SK-N-SH treated with all-trans-retinoic acid at 6 μM for 48 hours (cell line): ENCODE measurements at regions not wholly inside any gene's neighbourhood (a gene's known extent, or its start where the extent isn't known, plus 50 kb on each side); places are given as distances from the start of the nearest gene placed in this dataset.

Experiments used
- ATAC-seq: fragments of 200-7000 bp; cut with Tn5 transposase; 3 replicates; pipeline ENCODE4 v1.9.1; 2020; ENCODE audit warnings: mild to moderate bottlenecking, moderate library complexity
- BACH2 ChIP-seq: fragments of 250-450 bp; sonication (Bioruptor Pico); IDR thresholded peaks from 2 replicates; pipeline ENCODE4 v1.9.0; 2021; ENCODE audit warnings: mild to moderate bottlenecking, borderline replicate concordance
- CREB5 ChIP-seq: fragments of 250-450 bp; sonication (Bioruptor Pico); IDR thresholded peaks from 2 replicates; pipeline ENCODE4 v1.5.1; 2020; ENCODE audit warnings: low read depth, mild to moderate bottlenecking, moderate library complexity
- CSDC2 ChIP-seq: fragments of 250-450 bp; sonication (Bioruptor Pico); IDR thresholded peaks from 2 replicates; pipeline ENCODE4 v1.5.0; 2020; ENCODE audit warnings: mild to moderate bottlenecking, moderate library complexity
- ESRRG ChIP-seq: fragments of 250-450 bp; sonication (Bioruptor Pico); IDR thresholded peaks from 2 replicates; pipeline ENCODE4 v1.6.1; 2021; ENCODE audit warnings: mild to moderate bottlenecking
- GLIS3 ChIP-seq: fragments of 250-450 bp; sonication (Bioruptor Pico); IDR thresholded peaks from 2 replicates; pipeline ENCODE4 v1.5.0; 2020; ENCODE audit warnings: mild to moderate bottlenecking, moderate library complexity
- OSR1 ChIP-seq: fragments of 250-450 bp; sonication (Bioruptor Pico); IDR thresholded peaks from 2 replicates; pipeline ENCODE4 v1.8.0; 2022; ENCODE audit warnings: moderate library complexity, mild to moderate bottlenecking, inconsistent platforms
- PATZ1 ChIP-seq: fragments of 250-450 bp; sonication (Bioruptor Pico); IDR thresholded peaks from 2 replicates; pipeline ENCODE4 v1.8.0; 2020; ENCODE audit warnings: mild to moderate bottlenecking, moderate library complexity, borderline replicate concordance
- PPARA ChIP-seq: fragments of 250-450 bp; sonication (Bioruptor Pico); IDR thresholded peaks from 2 replicates; pipeline ENCODE4 v1.5.0; 2020; ENCODE audit warnings: mild to moderate bottlenecking, borderline replicate concordance
- RARB ChIP-seq: fragments of 250-450 bp; sonication (Bioruptor Pico); IDR thresholded peaks from 2 replicates; pipeline ENCODE4 v1.8.0; 2021; ENCODE audit warnings: mild to moderate bottlenecking, moderate library complexity
- SNAI2 ChIP-seq: fragments of 250-450 bp; sonication (Bioruptor Pico); IDR thresholded peaks from 2 replicates; pipeline ENCODE4 v1.5.0; 2020; ENCODE audit warnings: mild to moderate bottlenecking, moderate library complexity
- TCF4 ChIP-seq: fragments of 250-450 bp; sonication (Bioruptor Pico); IDR thresholded peaks from 2 replicates; pipeline ENCODE4 v1.8.0; 2021; ENCODE audit warnings: mild to moderate bottlenecking, moderate library complexity, borderline replicate concordance
- TOX ChIP-seq: fragments of 250-450 bp; sonication (Bioruptor Pico); IDR thresholded peaks from 2 replicates; pipeline ENCODE4 v1.8.0; 2021; ENCODE audit warnings: mild to moderate bottlenecking, moderate library complexity, borderline replicate concordance
- ZC3H10 ChIP-seq: fragments of 250-450 bp; sonication (Bioruptor Pico); IDR thresholded peaks from 2 replicates; pipeline ENCODE4 v1.5.1; 2021; ENCODE audit warnings: mild to moderate bottlenecking, moderate library complexity
- ZFP3 ChIP-seq: fragments of 250-450 bp; sonication (Bioruptor Pico); IDR thresholded peaks from 2 replicates; pipeline ENCODE4 v1.5.0; 2020; ENCODE audit warnings: mild to moderate bottlenecking, moderate library complexity
- ZNF565 ChIP-seq: fragments of 450-650 bp; formaldehyde crosslinking; conservative IDR thresholded peaks from 2 replicates; pipeline ENCODE4 v1.5.0; 2020; ENCODE audit warnings: low read depth, mild to moderate bottlenecking, moderate library complexity
- ZNF70 ChIP-seq: fragments of 450-650 bp; formaldehyde crosslinking; IDR thresholded peaks from 2 replicates; pipeline ENCODE4 v1.5.0; 2020; ENCODE audit warnings: mild to moderate bottlenecking, moderate library complexity
- ZNF8 ChIP-seq: fragments of 450-650 bp; formaldehyde crosslinking; IDR thresholded peaks from 2 replicates; pipeline ENCODE4 v1.5.0; 2020; ENCODE audit warnings: mild to moderate bottlenecking, moderate library complexity
- TF ChIP-seq, protein P1 (sequence below): fragments of 250-450 bp; sonication (Bioruptor Pico); IDR thresholded peaks from 2 replicates; pipeline ENCODE4 v1.8.0; 2021; ENCODE audit warnings: low read depth, mild to moderate bottlenecking, moderate library complexity, borderline replicate concordance
- TF ChIP-seq, protein P2 (sequence below): fragments of 250-450 bp; sonication (Bioruptor Pico); IDR thresholded peaks from 2 replicates; pipeline ENCODE4 v1.5.1; 2021; ENCODE audit warnings: mild to moderate bottlenecking, moderate library complexity
- TF ChIP-seq, protein P3 (sequence below): fragments of 250-450 bp; sonication (Bioruptor Pico); IDR thresholded peaks from 2 replicates; pipeline ENCODE4 v1.5.0; 2020; ENCODE audit warnings: mild to moderate bottlenecking, moderate library complexity

DNA sequence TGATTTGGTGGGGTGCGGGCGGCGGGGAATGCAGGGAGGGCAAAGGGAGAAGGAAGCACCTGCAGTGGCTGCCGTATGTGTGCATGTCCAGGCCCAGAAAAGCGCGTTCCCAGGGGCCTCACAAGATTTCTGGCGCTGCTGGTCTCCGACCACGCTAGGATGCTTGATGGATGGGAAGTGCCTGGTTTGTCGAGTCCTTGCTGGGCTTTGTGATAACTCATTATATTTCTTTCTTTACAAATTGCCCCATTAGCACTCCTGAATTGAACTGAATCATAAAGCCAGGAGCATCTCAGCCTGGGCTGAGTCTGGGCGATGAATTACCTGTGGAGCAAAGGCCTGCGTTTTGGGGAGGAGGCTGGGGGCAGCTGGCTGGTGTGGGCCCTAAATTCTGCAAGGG, 69.2 kb upstream of the LMO1 start (continued):
- TF ChIP-seq CREB5 (no peak), TCF4 (CRISPR knock-in tag) (no peak), ZFP3 (CRISPR knock-in tag) (no peak)
- TF ChIP-seq, all 23 proteins: peak for 0

DNA sequence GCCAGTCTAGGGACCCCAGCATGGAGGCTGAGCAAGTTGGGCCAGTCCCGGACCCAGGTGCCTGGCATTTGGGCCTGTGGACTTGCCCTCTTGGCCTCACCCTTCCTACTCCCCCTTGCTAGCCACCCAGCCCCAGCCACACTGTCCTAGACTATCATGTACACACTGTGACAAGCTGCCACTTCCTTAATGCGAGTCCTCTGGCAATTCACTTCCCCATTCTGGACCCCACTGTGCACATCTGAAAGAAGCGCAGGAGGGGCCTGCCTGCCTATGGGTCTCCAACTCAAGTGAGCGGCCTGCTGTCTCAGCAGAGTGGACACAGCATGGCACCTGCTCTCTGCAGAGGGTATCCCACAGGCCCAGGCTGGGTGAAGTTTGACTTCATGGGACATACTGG, 68.5 kb upstream of the LMO1 start:
- no peak for ATAC-seq
- TF ChIP-seq ESRRG (CRISPR knock-in tag) (no peak), CSDC2 (no peak), OSR1 (CRISPR knock-in tag) (no peak), TOX (no peak), ZNF565 (no peak), CREB5 (no peak), SNAI2 (CRISPR knock-in tag) (no peak), PPARA (CRISPR knock-in tag) (no peak), ZFP3 (CRISPR knock-in tag) (no peak), TCF4 (CRISPR knock-in tag) (no peak), ZNF70 (CRISPR knock-in tag) (no peak), RARB (CRISPR knock-in tag) (no peak), ZNF8 (CRISPR knock-in tag) (no peak)
- TF ChIP-seq, protein P1, sequence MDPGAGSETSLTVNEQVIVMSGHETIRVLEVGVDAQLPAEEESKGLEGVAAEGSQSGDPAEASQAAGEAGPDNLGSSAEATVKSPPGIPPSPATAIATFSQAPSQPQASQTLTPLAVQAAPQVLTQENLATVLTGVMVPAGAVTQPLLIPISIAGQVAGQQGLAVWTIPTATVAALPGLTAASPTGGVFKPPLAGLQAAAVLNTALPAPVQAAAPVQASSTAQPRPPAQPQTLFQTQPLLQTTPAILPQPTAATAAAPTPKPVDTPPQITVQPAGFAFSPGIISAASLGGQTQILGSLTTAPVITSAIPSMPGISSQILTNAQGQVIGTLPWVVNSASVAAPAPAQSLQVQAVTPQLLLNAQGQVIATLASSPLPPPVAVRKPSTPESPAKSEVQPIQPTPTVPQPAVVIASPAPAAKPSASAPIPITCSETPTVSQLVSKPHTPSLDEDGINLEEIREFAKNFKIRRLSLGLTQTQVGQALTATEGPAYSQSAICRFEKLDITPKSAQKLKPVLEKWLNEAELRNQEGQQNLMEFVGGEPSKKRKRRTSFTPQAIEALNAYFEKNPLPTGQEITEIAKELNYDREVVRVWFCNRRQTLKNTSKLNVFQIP (CRISPR knock-in tag), result no peak
- TF ChIP-seq, protein P2, sequence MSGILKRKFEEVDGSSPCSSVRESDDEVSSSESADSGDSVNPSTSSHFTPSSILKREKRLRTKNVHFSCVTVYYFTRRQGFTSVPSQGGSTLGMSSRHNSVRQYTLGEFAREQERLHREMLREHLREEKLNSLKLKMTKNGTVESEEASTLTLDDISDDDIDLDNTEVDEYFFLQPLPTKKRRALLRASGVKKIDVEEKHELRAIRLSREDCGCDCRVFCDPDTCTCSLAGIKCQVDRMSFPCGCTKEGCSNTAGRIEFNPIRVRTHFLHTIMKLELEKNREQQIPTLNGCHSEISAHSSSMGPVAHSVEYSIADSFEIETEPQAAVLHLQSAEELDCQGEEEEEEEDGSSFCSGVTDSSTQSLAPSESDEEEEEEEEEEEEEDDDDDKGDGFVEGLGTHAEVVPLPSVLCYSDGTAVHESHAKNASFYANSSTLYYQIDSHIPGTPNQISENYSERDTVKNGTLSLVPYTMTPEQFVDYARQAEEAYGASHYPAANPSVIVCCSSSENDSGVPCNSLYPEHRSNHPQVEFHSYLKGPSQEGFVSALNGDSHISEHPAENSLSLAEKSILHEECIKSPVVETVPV (CRISPR knock-in tag), result no peak
- TF ChIP-seq, protein P3, sequence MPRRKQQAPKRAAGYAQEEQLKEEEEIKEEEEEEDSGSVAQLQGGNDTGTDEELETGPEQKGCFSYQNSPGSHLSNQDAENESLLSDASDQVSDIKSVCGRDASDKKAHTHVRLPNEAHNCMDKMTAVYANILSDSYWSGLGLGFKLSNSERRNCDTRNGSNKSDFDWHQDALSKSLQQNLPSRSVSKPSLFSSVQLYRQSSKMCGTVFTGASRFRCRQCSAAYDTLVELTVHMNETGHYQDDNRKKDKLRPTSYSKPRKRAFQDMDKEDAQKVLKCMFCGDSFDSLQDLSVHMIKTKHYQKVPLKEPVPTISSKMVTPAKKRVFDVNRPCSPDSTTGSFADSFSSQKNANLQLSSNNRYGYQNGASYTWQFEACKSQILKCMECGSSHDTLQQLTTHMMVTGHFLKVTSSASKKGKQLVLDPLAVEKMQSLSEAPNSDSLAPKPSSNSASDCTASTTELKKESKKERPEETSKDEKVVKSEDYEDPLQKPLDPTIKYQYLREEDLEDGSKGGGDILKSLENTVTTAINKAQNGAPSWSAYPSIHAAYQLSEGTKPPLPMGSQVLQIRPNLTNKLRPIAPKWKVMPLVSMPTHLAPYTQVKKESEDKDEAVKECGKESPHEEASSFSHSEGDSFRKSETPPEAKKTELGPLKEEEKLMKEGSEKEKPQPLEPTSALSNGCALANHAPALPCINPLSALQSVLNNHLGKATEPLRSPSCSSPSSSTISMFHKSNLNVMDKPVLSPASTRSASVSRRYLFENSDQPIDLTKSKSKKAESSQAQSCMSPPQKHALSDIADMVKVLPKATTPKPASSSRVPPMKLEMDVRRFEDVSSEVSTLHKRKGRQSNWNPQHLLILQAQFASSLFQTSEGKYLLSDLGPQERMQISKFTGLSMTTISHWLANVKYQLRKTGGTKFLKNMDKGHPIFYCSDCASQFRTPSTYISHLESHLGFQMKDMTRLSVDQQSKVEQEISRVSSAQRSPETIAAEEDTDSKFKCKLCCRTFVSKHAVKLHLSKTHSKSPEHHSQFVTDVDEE (CRISPR knock-in tag), result no peak

DNA sequence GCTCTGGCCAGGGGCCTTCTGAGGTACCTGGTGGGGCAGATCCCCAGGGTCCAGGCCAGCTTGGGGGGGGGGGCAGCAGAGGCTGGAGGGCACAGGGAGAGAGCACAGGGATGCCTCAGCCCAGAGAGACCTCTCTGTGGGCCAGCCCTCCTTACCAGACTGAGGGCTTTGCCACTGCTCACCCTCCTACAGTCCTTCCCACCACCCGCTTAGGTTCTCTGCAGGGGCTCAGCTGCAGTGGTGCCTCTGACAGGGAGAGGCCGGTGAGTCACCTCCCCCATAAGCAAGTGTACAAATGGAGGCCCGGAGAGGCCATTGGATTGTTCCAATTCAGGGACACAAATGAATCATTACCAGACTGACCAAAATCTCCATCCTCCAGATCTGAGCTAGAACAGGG, 68.1 kb upstream of the LMO1 start:
- no peak for ATAC-seq
- TF ChIP-seq BACH2 (CRISPR knock-in tag) (no peak), ZC3H10 (no peak), PATZ1 (CRISPR knock-in tag) (no peak), GLIS3 (CRISPR knock-in tag) (no peak)

DNA sequence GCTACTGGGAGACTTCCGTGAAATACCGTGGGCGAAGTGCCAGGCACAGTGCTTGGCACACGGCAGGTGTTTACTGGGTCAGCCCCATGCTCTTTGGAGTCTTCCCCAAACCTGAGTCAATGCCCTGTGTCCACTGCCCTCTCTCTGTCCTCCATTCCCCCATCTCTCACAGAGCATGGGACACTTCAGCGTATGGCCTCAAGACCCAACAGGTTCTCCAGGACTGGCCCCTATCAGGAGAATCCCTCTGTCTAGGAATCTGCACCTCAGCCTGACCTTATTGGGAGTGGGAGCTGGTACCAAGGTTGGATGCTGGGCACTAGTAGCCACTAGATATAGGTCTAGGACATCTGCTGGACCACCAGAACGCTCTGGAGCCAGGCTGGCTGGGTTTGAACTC, 67.2 kb upstream of the LMO1 start:
- no peak for ATAC-seq
- TF ChIP-seq GLIS3 (CRISPR knock-in tag), result no peak
- TF ChIP-seq, protein P1 (CRISPR knock-in tag), result no peak
- no peak for TF ChIP-seq TCF4 (CRISPR knock-in tag)
- no peak for TF ChIP-seq ZNF70 (CRISPR knock-in tag)
